ENCODE measurements at regions not wholly inside any gene's neighbourhood (a gene's known extent, or its start where the extent isn't known, plus 50 kb on each side); places are given as distances from the start of the nearest gene placed in this dataset.

GRCh38 chr6:41449399-41450245, 96.6 kb upstream of the FOXP4 start:
- in situ Hi-C loops (cut with MboI; ENCODE audit: low sequenced_read_pairs), result loop anchor here (25.0 kb wide), 1 partner anchor 113 kb away; no protein-coding TSS in a partner anchor

DNA sequence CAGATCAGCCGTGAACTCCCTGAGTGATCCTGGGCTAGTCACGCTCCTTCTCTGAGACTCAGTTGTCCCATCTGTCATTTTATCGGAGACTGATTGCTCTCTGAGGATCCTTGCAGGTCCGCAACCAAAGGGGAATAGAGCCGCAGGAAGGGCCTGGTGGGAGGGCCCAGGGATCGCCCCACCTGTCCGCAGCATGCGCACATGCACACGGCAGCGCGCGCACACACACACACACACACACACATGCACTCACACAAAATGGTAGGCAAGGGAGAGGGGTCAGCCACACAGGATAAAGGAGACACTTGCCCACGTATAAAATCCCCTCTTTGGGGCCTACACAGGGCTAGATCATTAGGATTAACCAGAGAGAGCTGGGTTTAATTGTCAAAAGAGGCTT, 95.6 kb upstream of the FOXP4 start:
- in situ Hi-C loops (cut with MboI; ENCODE audit: low sequenced_read_pairs), result loop anchor here (25.0 kb wide), 1 partner anchor 112 kb away; no protein-coding TSS in a partner anchor

DNA sequence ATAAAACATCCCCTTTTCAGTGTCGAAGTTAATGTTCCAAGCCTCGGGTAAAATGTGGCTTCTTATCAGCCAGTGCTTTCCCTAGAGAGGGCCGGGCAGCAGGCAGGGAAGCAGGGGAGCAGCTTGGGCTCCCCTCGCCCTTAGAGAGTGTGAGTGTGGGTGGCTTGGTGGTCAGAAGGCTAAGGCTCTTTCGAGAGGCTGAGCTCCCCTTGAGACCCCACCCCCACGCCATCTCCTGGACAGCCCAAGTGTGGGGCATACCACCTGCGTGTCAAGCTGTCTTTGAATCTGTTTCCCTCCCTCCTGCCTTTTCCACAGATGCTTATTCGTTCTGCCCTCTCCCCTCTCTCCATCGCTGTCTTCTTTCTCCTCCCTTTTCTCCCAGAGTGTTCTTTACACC, 95.1 kb upstream of the FOXP4 start:
- in situ Hi-C loops (cut with MboI; ENCODE audit: low sequenced_read_pairs), result loop anchor here (25.0 kb wide), 1 partner anchor 111 kb away; no protein-coding TSS in a partner anchor

DNA sequence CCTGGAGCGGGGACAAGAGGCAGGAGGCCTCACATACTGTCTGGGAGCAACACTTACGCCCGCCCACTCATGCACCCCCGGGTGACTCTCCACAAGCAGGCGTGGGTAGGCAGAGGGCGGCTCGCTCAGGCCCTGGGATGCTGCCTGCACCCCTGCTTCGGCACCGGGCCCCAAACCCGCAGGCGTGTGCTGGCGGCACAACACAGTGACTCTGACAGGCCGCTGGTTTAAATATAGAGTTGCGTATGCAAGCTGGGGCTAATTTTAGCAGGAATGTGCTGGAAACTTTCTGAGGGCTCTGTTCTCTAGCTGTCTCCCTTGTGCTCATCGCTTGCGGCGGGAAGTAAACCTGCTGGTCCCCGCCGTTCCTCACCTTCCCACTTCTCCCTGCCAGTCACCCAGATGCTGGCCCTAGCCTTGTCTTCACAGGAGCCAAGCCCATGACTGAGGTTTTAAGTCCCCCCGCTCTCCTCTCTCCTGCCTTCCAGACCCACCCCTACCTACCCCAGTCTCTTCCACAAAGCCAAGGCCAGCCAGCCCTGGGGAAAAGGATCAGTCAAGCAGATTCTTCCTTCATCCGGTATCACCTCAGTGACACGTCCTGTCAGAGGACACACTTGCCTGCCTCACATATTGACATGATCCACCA, 94.5 kb upstream of the FOXP4 start:
- in situ Hi-C loops (cut with MboI; ENCODE audit: low sequenced_read_pairs), result loop anchor here (25.0 kb wide), 1 partner anchor 111 kb away; no protein-coding TSS in a partner anchor

DNA sequence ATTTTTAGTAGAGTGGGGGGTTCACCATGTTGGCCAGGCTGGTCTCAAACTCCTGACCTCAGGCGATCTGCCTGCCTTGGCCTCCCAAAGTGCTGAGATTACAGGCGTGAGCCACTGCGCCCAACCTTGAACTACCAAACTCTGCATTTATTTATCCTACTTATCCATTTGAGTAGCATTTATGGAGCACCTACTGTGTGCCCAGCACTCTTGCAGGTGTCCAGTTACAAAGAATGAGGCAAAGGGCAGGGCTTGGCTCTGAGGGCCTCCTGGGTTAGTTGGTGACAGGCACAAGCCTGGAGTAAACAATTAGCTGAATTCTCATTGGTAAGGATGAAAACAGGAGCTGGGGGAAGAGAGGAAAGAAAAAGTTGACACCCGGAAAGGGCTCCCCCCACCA, 93.4 kb upstream of the FOXP4 start:
- in situ Hi-C loops (cut with MboI; ENCODE audit: low sequenced_read_pairs), result loop anchor here (25.0 kb wide), 1 partner anchor 110 kb away; no protein-coding TSS in a partner anchor

DNA sequence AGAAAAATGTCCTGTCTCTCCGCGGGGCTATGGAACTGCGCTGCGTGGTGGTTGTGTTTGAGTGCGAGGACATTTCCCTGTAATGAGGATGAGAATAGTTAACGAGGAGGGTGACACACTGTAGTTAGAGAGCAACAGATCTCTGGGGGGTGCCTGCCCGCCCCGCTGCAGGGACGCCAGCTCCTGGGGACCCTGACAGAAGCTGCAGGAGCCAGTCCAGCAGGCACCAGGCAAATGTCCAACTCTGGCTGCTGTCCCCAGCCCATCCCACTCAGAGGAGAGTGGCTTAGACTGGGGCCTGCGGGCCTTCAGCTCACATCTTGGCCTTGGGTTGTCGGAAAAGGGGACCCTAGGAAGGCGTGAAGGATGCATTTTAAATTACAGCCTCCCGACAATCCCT, 92.9 kb upstream of the FOXP4 start:
- in situ Hi-C loops (cut with MboI; ENCODE audit: low sequenced_read_pairs), result loop anchor here (25.0 kb wide), 1 partner anchor 109 kb away; no protein-coding TSS in a partner anchor

DNA sequence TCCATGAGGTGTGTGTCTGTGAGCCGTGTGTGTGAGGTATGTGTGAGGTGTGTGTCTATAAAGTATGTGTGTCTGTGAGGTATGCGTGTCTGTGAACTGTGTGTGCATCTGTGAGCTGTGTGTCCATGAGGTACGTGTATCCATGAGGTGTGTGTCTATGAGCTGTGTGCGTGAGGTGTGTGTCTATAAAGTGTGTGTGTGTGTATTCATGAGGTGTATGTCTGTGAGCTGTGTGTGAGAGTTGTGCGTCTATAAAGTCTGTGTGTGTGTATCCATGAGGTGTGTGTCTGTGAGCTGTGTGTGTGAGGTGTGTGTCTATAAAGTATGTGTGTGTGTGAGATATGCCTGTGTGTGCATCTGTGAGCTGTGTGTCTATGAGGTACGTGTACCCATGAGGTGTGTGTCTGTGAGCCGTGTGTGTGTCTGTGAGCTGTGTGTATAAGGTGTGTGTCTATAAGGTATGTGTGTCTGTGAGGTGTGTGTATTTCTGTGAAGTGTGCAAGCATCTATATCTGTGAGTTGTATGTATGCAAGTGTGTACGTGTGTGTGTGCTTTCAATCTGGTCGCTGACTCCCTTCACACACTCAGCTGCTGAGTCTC, 91.9 kb upstream of the FOXP4 start:
- in situ Hi-C loops (cut with MboI; ENCODE audit: low sequenced_read_pairs), result loop anchor here (25.0 kb wide), 1 partner anchor 108 kb away; no protein-coding TSS in a partner anchor

DNA sequence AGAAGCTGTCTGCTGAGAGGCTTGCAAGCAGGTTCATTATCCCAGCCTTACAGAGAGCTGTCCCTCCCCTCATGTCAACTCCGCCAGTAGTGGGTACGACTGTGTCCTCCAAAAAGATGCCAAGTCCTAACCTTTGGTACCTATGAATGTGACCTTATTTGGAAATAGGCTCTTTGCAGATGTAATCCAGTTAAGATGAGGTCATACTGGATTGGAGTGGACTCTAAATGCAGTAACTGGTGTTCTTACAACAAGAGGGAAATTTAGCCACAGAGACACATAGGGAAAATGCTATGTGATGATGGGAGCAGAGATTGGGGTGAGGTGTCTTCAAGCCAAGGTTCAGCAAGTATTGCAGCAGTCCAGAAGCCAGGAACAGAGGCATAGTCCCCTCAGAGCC, 90.8 kb upstream of the FOXP4 start:
- in situ Hi-C loops (cut with MboI; ENCODE audit: low sequenced_read_pairs), result loop anchor here (25.0 kb wide), 1 partner anchor 107 kb away; no protein-coding TSS in a partner anchor

DNA sequence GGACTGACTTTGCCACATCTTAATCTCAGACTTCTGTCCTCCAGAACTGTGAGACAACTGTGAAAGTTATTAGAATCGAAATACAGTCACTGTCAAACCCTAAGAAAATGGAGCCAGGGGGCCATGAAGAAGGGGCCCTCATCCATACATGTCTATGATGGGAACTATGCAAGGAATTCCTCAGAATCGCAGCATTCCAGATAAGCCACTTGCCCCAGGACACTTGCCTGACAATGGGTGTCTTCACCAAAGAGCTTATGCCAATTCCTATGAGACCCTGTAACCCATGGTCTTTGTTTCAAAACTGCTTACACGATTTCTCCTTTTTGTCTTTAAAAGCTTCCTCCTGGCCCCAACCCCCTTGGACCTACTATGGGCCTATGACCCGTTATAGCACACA, 90.4 kb upstream of the FOXP4 start:
- in situ Hi-C loops (cut with MboI; ENCODE audit: low sequenced_read_pairs), result loop anchor here (25.0 kb wide), 1 partner anchor 106 kb away; no protein-coding TSS in a partner anchor

GRCh38 chr6:41457303-41457670, 88.9 kb upstream of the FOXP4 start:
- in situ Hi-C loops (cut with MboI; ENCODE audit: low sequenced_read_pairs), result loop anchor here (25.0 kb wide), 1 partner anchor 105 kb away; no protein-coding TSS in a partner anchor

- in situ Hi-C loops (cut with MboI; ENCODE audit: low sequenced_read_pairs), result loop anchor here (25.0 kb wide), 1 partner anchor 103 kb away; no protein-coding TSS in a partner anchor
These were observed 86.4 kb upstream of the FOXP4 start for GRCh38 chr6:41459738-41460137.

DNA sequence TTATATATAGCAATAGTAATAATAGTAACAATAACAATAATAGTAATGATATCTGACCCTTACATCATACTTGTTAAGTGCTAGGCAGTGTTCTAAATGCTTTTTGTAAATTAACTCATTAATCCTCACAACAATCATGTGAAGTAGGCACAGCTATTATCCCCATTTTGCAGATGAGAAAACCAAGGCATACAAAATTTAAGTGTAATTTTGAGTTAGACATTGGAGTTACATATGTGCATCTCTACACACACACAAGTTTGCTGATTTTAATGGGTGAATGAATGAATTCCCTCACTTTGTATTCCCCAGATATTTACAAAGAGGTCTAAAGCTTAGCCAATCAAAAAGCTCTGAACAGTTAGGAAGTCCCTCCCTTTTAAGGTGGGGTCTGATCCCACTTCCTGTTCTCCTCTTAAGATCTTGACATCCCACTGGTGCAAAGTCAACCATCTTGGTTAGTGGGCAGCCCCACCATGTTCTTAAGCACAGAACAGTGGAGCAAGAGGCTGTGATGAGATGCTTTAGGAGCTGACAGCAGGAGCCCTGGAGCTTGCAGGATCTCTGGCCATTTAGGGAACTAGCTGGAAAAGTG, 85.3 kb upstream of the FOXP4 start:
- in situ Hi-C loops (cut with MboI; ENCODE audit: low sequenced_read_pairs), result loop anchor here (25.0 kb wide), 1 partner anchor 101 kb away; no protein-coding TSS in a partner anchor

DNA sequence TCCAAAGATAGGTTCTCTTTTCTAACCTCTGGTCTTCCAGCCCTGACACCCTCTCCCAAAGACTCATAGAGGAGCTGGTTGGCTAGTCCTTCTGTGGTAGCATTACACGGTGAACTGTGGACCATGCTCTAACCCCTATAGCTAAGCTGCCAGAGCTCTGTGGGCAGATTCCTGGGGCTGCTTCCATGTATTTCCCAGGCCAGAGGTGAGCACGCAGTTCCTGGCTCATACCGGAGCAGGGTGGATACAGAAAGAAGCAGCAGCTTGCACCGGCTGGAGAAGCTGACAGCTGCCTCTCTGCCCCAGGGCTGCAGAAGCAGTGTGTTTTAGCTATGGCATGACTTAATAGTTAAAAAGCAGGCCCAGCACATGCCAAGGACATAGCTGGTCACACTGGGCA, 84.1 kb upstream of the FOXP4 start:
- in situ Hi-C loops (cut with MboI; ENCODE audit: low sequenced_read_pairs), result loop anchor here (25.0 kb wide), 1 partner anchor 100 kb away; no protein-coding TSS in a partner anchor

- in situ Hi-C loops (cut with MboI; ENCODE audit: low sequenced_read_pairs), result loop anchor here (25.0 kb wide), 1 partner anchor 99 kb away; no protein-coding TSS in a partner anchor
These were observed 82.9 kb upstream of the FOXP4 start for GRCh38 chr6:41463062-41463930.

GRCh38 chr6:41464019-41464418, 82.2 kb upstream of the FOXP4 start:
- in situ Hi-C loops (cut with MboI; ENCODE audit: low sequenced_read_pairs), result loop anchor here (25.0 kb wide), 1 partner anchor 98 kb away; no protein-coding TSS in a partner anchor

GRCh38 chr6:41464481-41464880, 81.7 kb upstream of the FOXP4 start:
- in situ Hi-C loops (cut with MboI; ENCODE audit: low sequenced_read_pairs), result loop anchor here (25.0 kb wide), 1 partner anchor 98 kb away; no protein-coding TSS in a partner anchor

GRCh38 chr6:41466437-41466990, 79.7 kb upstream of the FOXP4 start:
- in situ Hi-C loops (cut with MboI; ENCODE audit: low sequenced_read_pairs), result loop anchor here (25.0 kb wide), 1 partner anchor 96 kb away; no protein-coding TSS in a partner anchor

DNA sequence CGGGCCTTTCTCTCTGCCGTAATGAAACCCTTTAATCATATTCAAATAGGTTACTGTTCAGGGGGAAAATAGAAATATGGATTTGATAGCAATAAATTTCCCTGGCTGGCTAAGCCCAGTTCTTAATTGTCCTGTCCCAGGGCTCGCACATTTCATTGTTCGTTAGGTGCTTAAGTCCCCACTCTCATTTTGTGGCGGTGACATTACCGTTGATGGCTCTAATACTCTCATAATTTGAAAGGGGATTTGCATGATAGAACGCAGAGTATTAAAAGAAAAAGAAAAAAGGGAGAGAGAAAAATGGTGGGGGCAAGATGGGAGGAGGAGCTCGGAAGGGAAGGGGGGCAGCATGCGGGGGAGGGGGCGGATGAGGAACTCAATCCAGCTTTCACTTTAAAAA, 79.1 kb upstream of the FOXP4 start:
- in situ Hi-C loops (cut with MboI; ENCODE audit: low sequenced_read_pairs), result loop anchor here (25.0 kb wide), 1 partner anchor 95 kb away; no protein-coding TSS in a partner anchor
